C4-2B (cell line): ENCODE measurements at regions not wholly inside any gene's neighbourhood (a gene's known extent, or its start where the extent isn't known, plus 50 kb on each side); places are given as distances from the start of the nearest gene placed in this dataset.

ENCODE experiments used
- H3K27ac ChIP-seq: fragments of 450-650 bp; 2 replicates; pipeline ENCODE4 v1.5.1; 2017
- CTCF ChIP-seq: fragments of 450-650 bp; conservative IDR thresholded peaks from 2 replicates; pipeline ENCODE4 v1.5.1; 2017; ENCODE audit warnings: mild to moderate bottlenecking
- ZFX ChIP-seq: fragments of 450-650 bp; IDR thresholded peaks from 2 replicates; pipeline ENCODE4 v1.6.1; 2017

GRCh38 chr16:86894029-86894567 is 315.7 kb downstream of the FOXL1 start:
- no peak for TF ChIP-seq CTCF
- TF ChIP-seq ZFX = no peak
- H3K27ac ChIP-seq = no peak overlapping the region

- TF ChIP-seq CTCF (no peak), ZFX (no peak)
Observed at GRCh38 chr16:86894925-86895324, 316.6 kb downstream of the FOXL1 start.

GRCh38 chr16:86895606-86896005 is 317.3 kb downstream of the FOXL1 start:
- TF ChIP-seq CTCF (no peak), ZFX (no peak)
- no peak overlapping the region for H3K27ac ChIP-seq

More at GRCh38 chr16:86894925-86895324, 316.6 kb downstream of the FOXL1 start:
- H3K27ac ChIP-seq = no peak overlapping the region

GRCh38 chr16:86896976-86897375 is 318.6 kb downstream of the FOXL1 start:
- H3K27ac ChIP-seq = no peak overlapping the region
- no peak for TF ChIP-seq CTCF
- TF ChIP-seq ZFX = no peak

- no peak overlapping the region for H3K27ac ChIP-seq
- TF ChIP-seq ZFX (no peak), CTCF (no peak)
Observed at GRCh38 chr16:86897486-86897885, 319.1 kb downstream of the FOXL1 start.

- no peak for TF ChIP-seq ZFX
- no peak for TF ChIP-seq CTCF
- no peak overlapping the region for H3K27ac ChIP-seq
Observed at GRCh38 chr16:86898386-86898785, 320.0 kb downstream of the FOXL1 start.

- TF ChIP-seq CTCF (no peak), ZFX (no peak)
- no peak overlapping the region for H3K27ac ChIP-seq
Observed at GRCh38 chr16:86899151-86899550, 320.8 kb downstream of the FOXL1 start.
